ENCODE measurements at regions not wholly inside any gene's neighbourhood (a gene's known extent, or its start where the extent isn't known, plus 50 kb on each side); places are given as distances from the start of the nearest gene placed in this dataset.

DNA sequence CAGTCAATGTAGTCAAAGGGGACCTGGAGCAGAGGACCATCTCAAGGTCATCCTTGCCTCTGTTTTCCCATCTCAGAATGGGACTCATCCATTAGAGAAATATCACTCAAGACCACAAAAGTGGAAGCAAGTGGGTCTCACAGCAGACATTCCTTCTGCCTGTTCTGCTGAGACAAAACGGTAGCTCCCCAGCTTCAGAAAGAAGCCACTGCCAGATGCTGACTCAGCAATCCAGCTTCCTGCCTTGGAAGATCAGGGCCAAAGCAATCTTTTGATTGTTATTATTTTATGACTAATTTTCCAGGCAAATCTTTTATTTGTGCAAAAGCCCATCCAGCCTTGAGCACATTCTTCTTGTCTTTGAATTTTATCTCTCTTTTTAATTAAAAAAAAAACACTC lies 86.8 kb downstream of the CCT6B start:
- intact Hi-C loops (cut with DNase I) = no loop called here
- TF ChIP-seq, protein P1, sequence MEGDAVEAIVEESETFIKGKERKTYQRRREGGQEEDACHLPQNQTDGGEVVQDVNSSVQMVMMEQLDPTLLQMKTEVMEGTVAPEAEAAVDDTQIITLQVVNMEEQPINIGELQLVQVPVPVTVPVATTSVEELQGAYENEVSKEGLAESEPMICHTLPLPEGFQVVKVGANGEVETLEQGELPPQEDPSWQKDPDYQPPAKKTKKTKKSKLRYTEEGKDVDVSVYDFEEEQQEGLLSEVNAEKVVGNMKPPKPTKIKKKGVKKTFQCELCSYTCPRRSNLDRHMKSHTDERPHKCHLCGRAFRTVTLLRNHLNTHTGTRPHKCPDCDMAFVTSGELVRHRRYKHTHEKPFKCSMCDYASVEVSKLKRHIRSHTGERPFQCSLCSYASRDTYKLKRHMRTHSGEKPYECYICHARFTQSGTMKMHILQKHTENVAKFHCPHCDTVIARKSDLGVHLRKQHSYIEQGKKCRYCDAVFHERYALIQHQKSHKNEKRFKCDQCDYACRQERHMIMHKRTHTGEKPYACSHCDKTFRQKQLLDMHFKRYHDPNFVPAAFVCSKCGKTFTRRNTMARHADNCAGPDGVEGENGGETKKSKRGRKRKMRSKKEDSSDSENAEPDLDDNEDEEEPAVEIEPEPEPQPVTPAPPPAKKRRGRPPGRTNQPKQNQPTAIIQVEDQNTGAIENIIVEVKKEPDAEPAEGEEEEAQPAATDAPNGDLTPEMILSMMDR (IDR thresholded peaks at IDR 0.05) = no peak
- TF ChIP-seq POLR2A (IDR thresholded peaks at IDR 0.05) = no peak
- H3K9me3 ChIP-seq (replicated peaks in 1 of 3) = no peaks in the 10 kb centered on the region
- no peaks in the 10 kb centered on the region for H3K4me1 ChIP-seq (replicated peaks in 1 of 2)
- H3K4me3 ChIP-seq = no peak overlapping the region
- no peaks in the 10 kb centered on the region for H3K36me3 ChIP-seq (replicated peaks in 1 of 2)
- DNase-seq = peak in 6 of 7 donors; percentile 35 to 66 (median 50)
- no peaks in the 10 kb centered on the region for H3K27me3 ChIP-seq
- 0 to 6% (median 3%) methylated on average over 1 of the region's 1 CpG for WGBS, 4 donors
- H3K27ac ChIP-seq = no peak overlapping the region

DNA sequence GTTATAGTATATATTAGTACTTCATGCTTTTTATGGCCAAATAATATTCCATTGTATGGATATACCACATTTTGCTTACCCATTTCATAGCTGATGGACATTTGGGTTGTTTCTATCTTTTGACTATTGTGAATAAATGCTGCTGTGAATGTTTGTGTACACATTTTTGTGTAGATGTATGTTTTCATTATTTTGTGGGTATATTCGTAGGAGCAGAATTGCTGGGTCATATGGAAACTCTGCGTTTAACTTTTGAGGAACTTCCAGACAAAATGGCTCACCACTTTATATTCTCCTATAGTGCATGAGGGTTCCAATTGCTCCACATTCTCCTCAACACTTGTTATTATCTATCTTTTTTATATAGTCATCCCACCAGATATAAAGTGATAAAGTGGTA lies 88.6 kb downstream of the CCT6B start:
- DNase-seq = no peak
- Histone ChIP-seq H3K4me1 (replicated peaks in 1 of 2) (no peaks in the 10 kb centered on the region), H3K36me3 (replicated peaks in 1 of 2) (no peaks in the 10 kb centered on the region), H3K9me3 (replicated peaks in 1 of 3) (no peaks in the 10 kb centered on the region), H3K4me3 (no peak overlapping the region), H3K27ac (no peak overlapping the region), H3K27me3 (no peaks in the 10 kb centered on the region)
- TF ChIP-seq POLR2A (IDR thresholded peaks at IDR 0.05) = no peak
- TF ChIP-seq, protein P1 (IDR thresholded peaks at IDR 0.05) = no peak
- intact Hi-C loops (cut with DNase I) = no loop called here
- WGBS, 4 donors = 93 to 100% (median 93%) methylated on average over 2 of the region's 2 CpGs

DNA sequence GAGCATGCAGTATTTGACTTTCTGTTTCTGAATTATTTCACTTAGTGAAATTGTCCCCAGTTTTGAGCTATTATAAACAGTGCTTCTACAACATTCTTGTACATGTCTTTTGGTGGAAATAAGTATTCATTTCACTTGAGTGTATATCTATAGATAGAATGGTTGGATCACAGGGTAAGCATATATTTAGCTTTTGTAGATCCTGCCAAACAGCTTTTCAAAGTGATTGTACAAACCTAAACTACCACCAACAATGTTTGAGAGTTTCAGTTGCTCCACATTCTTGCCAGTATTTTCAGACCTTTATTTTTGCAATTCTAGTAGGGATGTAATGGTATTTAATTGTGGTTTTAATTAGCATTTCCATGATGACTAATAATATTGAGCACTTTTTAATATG lies 91.6 kb downstream of the CCT6B start:
- DNase-seq = no peak
- Histone ChIP-seq H3K9me3 (replicated peaks in 1 of 3) (no peaks in the 10 kb centered on the region), H3K4me3 (no peak overlapping the region), H3K27me3 (no peaks in the 10 kb centered on the region), H3K4me1 (replicated peaks in 1 of 2) (no peaks in the 10 kb centered on the region), H3K36me3 (replicated peaks in 1 of 2) (no peaks in the 10 kb centered on the region), H3K27ac (no peak overlapping the region)
- intact Hi-C loops (cut with DNase I) = no loop called here
- TF ChIP-seq, protein P1 (IDR thresholded peaks at IDR 0.05) = no peak
- TF ChIP-seq POLR2A (IDR thresholded peaks at IDR 0.05) = no peak

DNA sequence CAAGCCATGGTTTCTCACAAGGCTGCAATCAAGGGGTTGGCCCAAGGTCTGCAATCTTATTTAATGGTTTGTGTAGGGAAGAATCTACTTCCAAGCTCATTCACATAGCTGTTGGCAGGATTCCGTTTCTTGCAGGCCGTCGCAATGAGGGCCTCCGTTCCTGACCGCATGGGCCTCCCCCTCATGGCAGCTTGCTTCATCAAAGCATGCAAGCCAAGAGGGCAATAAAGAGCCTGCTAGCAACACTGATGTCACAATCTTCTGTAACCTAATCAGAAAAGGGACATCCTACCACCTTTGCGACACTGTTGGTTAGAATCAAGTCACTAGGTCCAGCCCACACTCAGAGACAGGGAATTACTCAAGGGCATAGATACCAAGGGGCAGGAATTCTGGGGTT lies 95.5 kb downstream of the CCT6B start:
- no peak overlapping the region for H3K27ac ChIP-seq
- DNase-seq = no peak
- no peaks in the 10 kb centered on the region for H3K9me3 ChIP-seq (replicated peaks in 1 of 3)
- H3K36me3 ChIP-seq (replicated peaks in 1 of 2) = no peaks in the 10 kb centered on the region
- intact Hi-C loops (cut with DNase I) = no loop called here
- WGBS, 4 donors = 70 to 94% (median 81%) methylated on average over 6 of the region's 6 CpGs
- TF ChIP-seq, protein P1 (IDR thresholded peaks at IDR 0.05) = no peak
- no peak for TF ChIP-seq POLR2A (IDR thresholded peaks at IDR 0.05)
- no peak overlapping the region for H3K4me3 ChIP-seq
- H3K27me3 ChIP-seq = no peaks in the 10 kb centered on the region
- H3K4me1 ChIP-seq (replicated peaks in 1 of 2) = no peaks in the 10 kb centered on the region
